K562 (cell line): ENCODE measurements at regions not wholly inside any gene's neighbourhood (a gene's known extent, or its start where the extent isn't known, plus 50 kb on each side); places are given as distances from the start of the nearest gene placed in this dataset.

Experiments used
- ATAC-seq: fragments of 200-7000 bp; cut with Tn5 transposase; 3 replicates; pipeline ENCODE4 v1.9.1; 2020; ENCODE audit warnings: moderate library complexity
- BruUV-seq: library from RNA; stranded (reverse); fragments of 400-500 nt; replicated peaks from 2 replicates; lab custom pipeline; 2021; lab: Mats Ljungman, UMichigan
- CTCF ChIA-PET: fragments of 300-600 bp; formaldehyde crosslinking; extraction: SDS; loops from one replicate; lab custom pipeline; 2021; ENCODE audit warnings: low intra/inter-chr PET ratio; lab: Yijun Ruan, JAX
- POLR2A ChIA-PET: fragments of 300-600, 350-650 bp; sonication (Branson Sonifier 250); formaldehyde crosslinking; extraction: SDS; loops from one replicate; lab custom pipeline; 2021; ENCODE audit warnings: antibody characterized with exemption, inconsistent platforms; lab: Yijun Ruan, JAX
- DNase-seq, 4 experiments: peaks; one replicate each; pipeline versions ENCODE4 v3.0.0 to v3.0.0-alpha.2; 2011 to 2018; ENCODE audit warnings: low spot score in 3 of 4, mixed read lengths in 3 of 4; ENCODE audit errors: extremely low read depth in 1 of 4
- FAIRE-seq: peaks from 2 replicates; lab custom pipeline; 2011; peaks lifted over from hg19 to GRCh38; lab: Jason Lieb, UNC
- H2AFZ ChIP-seq: 2 replicates; pipeline ENCODE4 v1.6.0; 2011; ENCODE audit warnings: low read depth, low read length, control low read depth, inconsistent platforms
- H3K27ac ChIP-seq: fragments of 200-600 bp; 3 replicates; pipeline ENCODE4 v1.8.0; 2011; ENCODE audit warnings: low read depth, mild to moderate bottlenecking, control low read depth, inconsistent platforms, low read length, moderate library complexity, mixed read lengths; ENCODE audit errors: extremely low read depth
- H3K27me3 ChIP-seq, 2 experiments: fragments of 300-600 bp in 1 of 2; 2 replicates in 1 of 2; 3 replicates in 1 of 2; pipeline versions ENCODE4 v1.6.0 to v1.8.0; 2011; ENCODE audit warnings: inconsistent platforms in 2 of 2, low read length in 2 of 2, mild to moderate bottlenecking in 1 of 2, mixed read lengths in 1 of 2, moderate library complexity in 1 of 2; ENCODE audit not compliant: control insufficient read depth in 2 of 2, insufficient read depth in 2 of 2
- H3K36me3 ChIP-seq: fragments of 300-600 bp; 3 replicates; pipeline ENCODE4 v1.8.0; 2011; ENCODE audit warnings: mild to moderate bottlenecking, low read length, inconsistent platforms; ENCODE audit not compliant: control insufficient read depth, insufficient read depth
- H3K4me1 ChIP-seq, 2 experiments: fragments of 200-600 bp in 1 of 2; replicated peaks in 1 of 2; 2 replicates in 1 of 2; 3 replicates in 1 of 2; pipeline versions ENCODE4 v1.5.1 to v1.8.0; 2011; ENCODE audit warnings: inconsistent platforms in 2 of 2, low read length in 2 of 2, mild to moderate bottlenecking in 1 of 2, mixed read lengths in 1 of 2, moderate library complexity in 1 of 2; ENCODE audit not compliant: control insufficient read depth in 2 of 2, insufficient read depth in 2 of 2
- H3K4me2 ChIP-seq: 2 replicates; pipeline ENCODE4 v1.6.1; 2011; ENCODE audit warnings: low read length, control low read depth, inconsistent platforms, mixed read lengths; ENCODE audit not compliant: insufficient read depth
- H3K4me3 ChIP-seq: fragments of 200-600 bp; sonication (generic), shearing (Covaris generic); 2 replicates; pipeline ENCODE4 v1.5.1; 2016; ENCODE audit warnings: control low read depth, inconsistent platforms
- H3K79me2 ChIP-seq: fragments of 200-600 bp; 3 replicates; pipeline ENCODE4 v1.8.0; 2011; ENCODE audit warnings: low read length, inconsistent platforms; ENCODE audit not compliant: control insufficient read depth, insufficient read depth
- H3K9ac ChIP-seq, 2 experiments: 2 replicates each; pipeline versions ENCODE4 v1.6.0 to v1.6.1; 2011; ENCODE audit warnings: low read depth in 2 of 2, low read length in 2 of 2, control low read depth in 1 of 2, inconsistent platforms in 1 of 2, mild to moderate bottlenecking in 1 of 2, mixed read lengths in 1 of 2; ENCODE audit not compliant: insufficient read depth in 1 of 2
- H3K9me1 ChIP-seq: one replicate; pipeline ENCODE4 v1.6.0; 2011; ENCODE audit warnings: inconsistent platforms, mild to moderate bottlenecking, low read length, moderate library complexity; ENCODE audit not compliant: control insufficient read depth, insufficient read depth
- H3K9me3 ChIP-seq: replicated peaks from 2 replicates; pipeline ENCODE4 v1.5.1; 2011; ENCODE audit warnings: low read depth, low read length, inconsistent platforms; ENCODE audit not compliant: control insufficient read depth, insufficient read depth
- H4K20me1 ChIP-seq: replicated peaks from 2 replicates; pipeline ENCODE4 v1.6.1; 2011; ENCODE audit warnings: low read length, inconsistent platforms, mixed read lengths; ENCODE audit not compliant: control insufficient read depth, insufficient read depth
- DACH1 ChIP-seq: fragments of 450-650 bp; IDR thresholded peaks from 2 replicates; pipeline ENCODE4 v1.6.1; 2018; ENCODE audit not compliant: partially characterized antibody
- ETS2 ChIP-seq: IDR thresholded peaks from 2 replicates; pipeline ENCODE4 v1.6.1; 2016; ENCODE audit warnings: borderline replicate concordance, missing genetic modification characterization, mild to moderate bottlenecking, moderate library complexity, missing compliant biosample characterization; ENCODE audit not compliant: poor library complexity, severe bottlenecking
- KLF16 ChIP-seq: IDR thresholded peaks from 2 replicates; pipeline ENCODE4 v1.6.1; 2016; ENCODE audit warnings: antibody characterized with exemption
- NFYB ChIP-seq: IDR thresholded peaks from 2 replicates; pipeline ENCODE4 v1.6.1; 2011; ENCODE audit warnings: mild to moderate bottlenecking, moderate library complexity; ENCODE audit not compliant: insufficient read length; ENCODE audit errors: extremely low read depth
- SMAD4 ChIP-seq: fragments of 250-450 bp; sonication (Bioruptor Pico); conservative IDR thresholded peaks from 2 replicates; pipeline ENCODE4 v1.8.0; 2021; ENCODE audit warnings: inconsistent platforms, mild to moderate bottlenecking, moderate library complexity
- SREBF2 ChIP-seq: sonication (generic); formaldehyde crosslinking; IDR thresholded peaks from 2 replicates; pipeline ENCODE4 v1.4.0; 2020; ENCODE audit warnings: mild to moderate bottlenecking, missing genetic modification reagents
- TEAD1 ChIP-seq, 2 experiments: fragments of 450-650 bp in 1 of 2; sonication (generic) in 1 of 2; formaldehyde crosslinking; IDR thresholded peaks; 2 replicates each; pipeline versions ENCODE4 v1.4.0 to v1.8.0; 2020 to 2022; ENCODE audit warnings: mild to moderate bottlenecking in 2 of 2, missing genetic modification reagents in 1 of 2
- WGBS: fragments of 100-300 bp; shearing (Covaris generic); methylation state at CpG from one replicate; pipeline ENCODE4 v1.1.6; 2016; ENCODE audit warnings: low coverage, mixed read lengths; ENCODE audit not compliant: insufficient coverage; ENCODE audit errors: missing lambda C conversion rate; 5-methylcytosine and 5-hydroxymethylcytosine counted together
- in situ Hi-C: fragments of 300-500 bp; cut with MboI; formaldehyde crosslinking; loops from 4 replicates; pipeline ENCODE4 v1.15.0; 2018; ENCODE audit warnings: inconsistent platforms, mixed read lengths
- intact Hi-C: fragments of 100-400 bp; cut with micrococcal nuclease; formaldehyde crosslinking; loops from 2 replicates; pipeline ENCODE4 v1.14.2; 2022
- TF ChIP-seq, protein P1 (sequence below): fragments of 450-650 bp; IDR thresholded peaks from 2 replicates; pipeline ENCODE4 v1.6.1; 2016; ENCODE audit warnings: missing biosample characterization, missing genetic modification characterization
- TF ChIP-seq, protein P2 (sequence below): fragments of 250-450 bp; sonication (Bioruptor Pico); IDR thresholded peaks from 2 replicates; pipeline ENCODE4 v1.5.0; 2021; ENCODE audit warnings: mild to moderate bottlenecking, moderate library complexity
- TF ChIP-seq, protein P3 (sequence below), 2 experiments: fragments of 450-650 bp in 1 of 2; sonication (generic) in 1 of 2; formaldehyde crosslinking in 1 of 2; IDR thresholded peaks in 1 of 2; conservative IDR thresholded peaks in 1 of 2; 2 replicates each; pipeline versions ENCODE4 v1.6.1 to v1.8.1; 2016 to 2023; ENCODE audit warnings: mild to moderate bottlenecking in 2 of 2, moderate library complexity in 2 of 2, inconsistent platforms in 1 of 2, missing genetic modification reagents in 1 of 2
- TF ChIP-seq, protein P4 (sequence below): fragments of 250-450 bp; sonication (Bioruptor Pico); IDR thresholded peaks from 2 replicates; pipeline ENCODE4 v1.8.0; 2022; ENCODE audit warnings: moderate library complexity, mild to moderate bottlenecking, inconsistent platforms

DNA sequence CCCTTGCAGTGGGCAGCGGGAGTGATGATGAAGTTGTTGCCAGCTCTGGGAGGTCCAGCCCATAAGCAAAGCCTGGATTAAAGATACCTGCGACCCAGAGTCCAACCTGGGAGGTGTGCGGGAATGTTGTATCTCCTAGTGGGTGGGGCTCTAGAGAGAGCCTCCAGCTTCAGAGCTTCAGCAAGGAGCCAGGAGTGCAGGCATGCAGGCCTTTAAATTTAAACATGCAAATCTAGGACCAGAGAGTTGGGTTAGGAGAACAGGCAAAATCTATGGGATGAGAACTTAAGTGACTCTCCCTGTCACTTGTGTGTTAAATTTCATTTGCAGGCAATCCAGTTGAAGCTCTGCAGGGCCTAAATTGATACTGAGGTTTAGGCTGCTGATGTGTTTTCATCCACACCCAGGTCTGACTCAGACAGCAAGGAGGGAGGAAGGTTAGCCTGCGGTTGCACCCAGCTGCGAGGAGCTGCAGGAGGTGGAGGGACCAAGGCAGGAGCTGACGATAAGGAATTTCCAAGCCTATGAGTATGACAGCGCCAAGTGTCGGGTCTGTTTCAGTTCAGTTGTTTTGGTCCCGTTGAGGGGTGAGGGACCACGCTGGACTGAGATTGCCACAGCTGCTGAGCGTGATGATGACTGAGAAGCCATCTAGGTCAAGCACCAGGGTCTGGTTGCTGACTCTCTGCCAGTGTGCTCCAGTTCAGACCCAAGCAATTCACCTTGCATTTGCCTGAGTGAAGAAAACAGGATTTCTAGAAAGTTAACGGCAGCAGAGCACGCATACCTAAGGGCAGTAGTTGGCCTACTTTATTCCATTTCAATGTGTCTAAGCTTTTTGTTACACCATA is 243.0 kb downstream of the ICE1 start (continued):
- TF ChIP-seq, protein P1, sequence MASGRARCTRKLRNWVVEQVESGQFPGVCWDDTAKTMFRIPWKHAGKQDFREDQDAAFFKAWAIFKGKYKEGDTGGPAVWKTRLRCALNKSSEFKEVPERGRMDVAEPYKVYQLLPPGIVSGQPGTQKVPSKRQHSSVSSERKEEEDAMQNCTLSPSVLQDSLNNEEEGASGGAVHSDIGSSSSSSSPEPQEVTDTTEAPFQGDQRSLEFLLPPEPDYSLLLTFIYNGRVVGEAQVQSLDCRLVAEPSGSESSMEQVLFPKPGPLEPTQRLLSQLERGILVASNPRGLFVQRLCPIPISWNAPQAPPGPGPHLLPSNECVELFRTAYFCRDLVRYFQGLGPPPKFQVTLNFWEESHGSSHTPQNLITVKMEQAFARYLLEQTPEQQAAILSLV (tag), result no peak
- no peak for TF ChIP-seq SMAD4 (CRISPR knock-in tag)

DNA sequence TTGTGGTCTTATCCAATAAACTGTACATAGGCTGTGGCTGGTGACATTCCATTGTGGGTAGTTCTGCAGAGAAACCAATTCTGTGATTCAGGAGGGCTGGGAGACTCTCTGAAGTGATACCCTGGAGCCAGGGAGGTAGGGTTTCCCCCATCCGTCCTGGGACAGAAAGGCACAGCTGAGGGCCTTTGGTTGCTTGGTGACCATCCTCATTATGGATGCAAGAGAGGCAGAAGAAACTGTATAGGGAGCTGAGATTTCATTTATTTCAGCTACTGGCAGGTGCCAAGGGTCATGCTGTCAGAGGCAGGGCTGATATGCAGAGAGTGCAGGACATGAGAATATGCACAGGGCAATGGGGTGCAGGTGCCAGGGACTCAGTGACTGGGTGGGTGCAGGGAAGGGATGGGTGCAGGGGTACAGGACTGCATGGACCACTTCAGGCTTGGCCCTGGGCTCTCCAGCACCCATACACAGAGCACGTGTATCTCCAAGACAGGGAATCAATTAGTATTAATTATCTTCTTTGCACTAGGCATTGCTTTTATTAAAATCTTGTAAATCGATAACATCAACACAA is 236.5 kb downstream of the ICE1 start:
- Histone ChIP-seq H2AFZ (no peak overlapping the region), H3K4me1 (no peaks in the 10 kb centered on the region), H3K27ac (no peak overlapping the region), H3K9ac (no peak overlapping the region), H3K9me3 (no peaks in the 10 kb centered on the region), H3K27me3 (peaks cover 0 to 4% of the 10 kb centered on the region in 2 experiments; a peak in 2 of 5 replicates), H3K4me3 (no peak overlapping the region), H3K79me2 (no peaks in the 10 kb centered on the region), H3K36me3 (no peaks in the 10 kb centered on the region), H3K4me2 (no peak overlapping the region), H3K9me1 (no peaks in the 10 kb centered on the region), H4K20me1 (no peaks in the 10 kb centered on the region)
- intact Hi-C loops (no loop called here), in situ Hi-C loops (no loop called here)
- POLR2A ChIA-PET, result interaction anchor here (1.3 kb wide), 1 partner anchor 25 kb away, joined by 5 read pairs; no protein-coding TSS in a partner anchor
- no peak for DNase-seq
- FAIRE-seq, result no peak
- BruUV-seq, result no TSS peak
- WGBS, result 1% methylated on average over 3 of the region's 3 CpGs
- CTCF ChIA-PET, result no interaction called here
- no peak for ATAC-seq
- TF ChIP-seq, protein P2, sequence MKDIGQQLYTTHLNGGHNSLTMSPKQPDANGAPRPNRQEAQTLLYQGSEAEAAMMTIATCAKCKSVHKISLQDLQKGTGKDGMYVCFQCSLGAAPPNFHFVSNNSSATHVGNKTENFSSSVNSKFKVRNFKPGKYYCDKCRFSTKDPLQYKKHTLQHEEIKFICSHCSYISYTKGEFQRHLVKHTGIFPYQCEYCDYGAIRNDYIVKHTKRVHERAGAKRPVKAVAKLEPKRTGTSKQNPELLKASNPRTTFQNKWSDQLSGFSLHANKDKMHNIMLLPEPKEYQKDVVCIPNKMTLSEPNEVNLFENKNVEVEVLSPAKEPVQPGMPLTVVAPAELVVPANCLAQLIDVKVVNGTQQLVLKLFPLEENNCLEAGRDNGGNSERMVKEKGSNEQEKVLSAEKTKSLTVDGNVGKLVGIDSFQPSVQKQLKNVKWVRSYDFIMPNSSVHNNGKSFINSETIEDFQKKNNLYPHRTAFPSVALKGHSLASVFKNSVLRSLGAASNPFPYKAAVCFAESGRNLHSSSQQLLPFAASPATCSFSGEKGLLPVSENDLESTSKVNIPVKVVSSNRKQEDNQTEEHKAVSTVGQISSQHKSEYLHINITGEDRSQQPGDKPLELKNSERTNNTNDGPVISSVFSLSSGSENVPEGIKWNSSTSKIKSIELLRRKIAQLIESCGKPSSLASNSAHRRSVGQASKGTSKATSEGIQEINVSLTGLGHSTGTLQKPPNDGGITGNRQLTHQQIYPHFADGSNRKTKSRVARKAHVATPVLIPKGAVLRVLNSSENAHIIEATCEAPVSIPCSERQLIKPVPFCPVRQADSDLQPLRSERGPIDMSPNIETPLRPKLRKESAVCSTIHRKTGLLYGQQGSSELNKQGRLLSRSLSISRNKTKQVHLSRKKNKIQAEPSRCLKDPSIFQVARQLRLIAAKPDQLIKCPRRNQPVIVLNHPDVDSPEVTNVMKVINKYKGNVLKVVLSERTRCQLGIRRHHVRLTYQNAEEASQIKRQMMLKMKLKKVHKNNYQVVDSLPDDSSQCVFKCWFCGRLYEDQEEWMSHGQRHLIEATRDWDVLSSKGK, result no peak
- TF ChIP-seq NFYB (no peak), SREBF2 (CRISPR knock-in tag) (no peak), TEAD1 (CRISPR knock-in tag; IDR thresholded peaks at IDR 0.05) (no peak), DACH1 (no peak), KLF16 (no peak), ETS2 (no peak)
- TF ChIP-seq, protein P3, sequence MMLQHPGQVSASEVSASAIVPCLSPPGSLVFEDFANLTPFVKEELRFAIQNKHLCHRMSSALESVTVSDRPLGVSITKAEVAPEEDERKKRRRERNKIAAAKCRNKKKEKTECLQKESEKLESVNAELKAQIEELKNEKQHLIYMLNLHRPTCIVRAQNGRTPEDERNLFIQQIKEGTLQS (IDR thresholded peaks at IDR 0.05), result no peak
- TF ChIP-seq, protein P3 (CRISPR knock-in tag; conservative IDR thresholded peaks at IDR 0.05), result no peak
- TF ChIP-seq, protein P4, sequence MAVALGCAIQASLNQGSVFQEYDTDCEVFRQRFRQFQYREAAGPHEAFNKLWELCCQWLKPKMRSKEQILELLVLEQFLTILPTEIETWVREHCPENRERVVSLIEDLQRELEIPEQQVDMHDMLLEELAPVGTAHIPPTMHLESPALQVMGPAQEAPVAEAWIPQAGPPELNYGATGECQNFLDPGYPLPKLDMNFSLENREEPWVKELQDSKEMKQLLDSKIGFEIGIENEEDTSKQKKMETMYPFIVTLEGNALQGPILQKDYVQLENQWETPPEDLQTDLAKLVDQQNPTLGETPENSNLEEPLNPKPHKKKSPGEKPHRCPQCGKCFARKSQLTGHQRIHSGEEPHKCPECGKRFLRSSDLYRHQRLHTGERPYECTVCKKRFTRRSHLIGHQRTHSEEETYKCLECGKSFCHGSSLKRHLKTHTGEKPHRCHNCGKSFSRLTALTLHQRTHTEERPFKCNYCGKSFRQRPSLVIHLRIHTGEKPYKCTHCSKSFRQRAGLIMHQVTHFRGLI (CRISPR knock-in tag), result no peak
